ENCODE measurements at regions not wholly inside any gene's neighbourhood (a gene's known extent, or its start where the extent isn't known, plus 50 kb on each side); places are given as distances from the start of the nearest gene placed in this dataset.

DNA sequence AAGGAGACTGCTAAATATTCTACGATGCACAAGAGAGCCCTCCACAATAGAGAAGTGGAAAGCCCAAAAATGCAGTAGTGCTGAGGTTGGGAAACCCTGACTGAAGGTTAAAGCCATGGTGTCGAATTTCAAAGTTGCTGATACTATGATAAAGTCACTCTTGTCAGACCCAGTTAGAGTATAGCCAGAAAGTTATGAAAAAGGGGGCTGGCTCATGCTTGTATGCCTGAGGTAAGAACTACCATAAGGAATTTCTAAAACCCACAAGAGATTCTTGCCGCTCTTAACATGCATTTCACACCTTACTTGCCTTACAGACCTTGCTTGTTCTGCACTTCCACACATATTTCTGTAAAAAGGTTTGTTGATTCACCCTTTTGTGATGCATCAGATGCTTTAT lies 184.6 kb downstream of the SLC6A15 start:
- Histone ChIP-seq H3K27ac (no peak overlapping the region), H3K9me3 (peaks cover 0 to 3% (median 0%) of the 10 kb centered on the region in 8 donors), H3K4me3 (no peak overlapping the region), H3K4me1 (no peaks in the 10 kb centered on the region), H3K27me3 (replicated peaks in 1 of 7) (no peaks in the 10 kb centered on the region), H3K36me3 (no peaks in the 10 kb centered on the region)
- 30 to 39% (median 32%) methylated on average over 3 of the region's 3 CpGs for WGBS, 5 donors
- intact Hi-C loops (cut with DNase I; ENCODE audit: low total_unique reads) = no loop called here
- no peak for TF ChIP-seq POLR2A (IDR thresholded peaks at IDR 0.05)
- TF ChIP-seq, protein P1, sequence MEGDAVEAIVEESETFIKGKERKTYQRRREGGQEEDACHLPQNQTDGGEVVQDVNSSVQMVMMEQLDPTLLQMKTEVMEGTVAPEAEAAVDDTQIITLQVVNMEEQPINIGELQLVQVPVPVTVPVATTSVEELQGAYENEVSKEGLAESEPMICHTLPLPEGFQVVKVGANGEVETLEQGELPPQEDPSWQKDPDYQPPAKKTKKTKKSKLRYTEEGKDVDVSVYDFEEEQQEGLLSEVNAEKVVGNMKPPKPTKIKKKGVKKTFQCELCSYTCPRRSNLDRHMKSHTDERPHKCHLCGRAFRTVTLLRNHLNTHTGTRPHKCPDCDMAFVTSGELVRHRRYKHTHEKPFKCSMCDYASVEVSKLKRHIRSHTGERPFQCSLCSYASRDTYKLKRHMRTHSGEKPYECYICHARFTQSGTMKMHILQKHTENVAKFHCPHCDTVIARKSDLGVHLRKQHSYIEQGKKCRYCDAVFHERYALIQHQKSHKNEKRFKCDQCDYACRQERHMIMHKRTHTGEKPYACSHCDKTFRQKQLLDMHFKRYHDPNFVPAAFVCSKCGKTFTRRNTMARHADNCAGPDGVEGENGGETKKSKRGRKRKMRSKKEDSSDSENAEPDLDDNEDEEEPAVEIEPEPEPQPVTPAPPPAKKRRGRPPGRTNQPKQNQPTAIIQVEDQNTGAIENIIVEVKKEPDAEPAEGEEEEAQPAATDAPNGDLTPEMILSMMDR (IDR thresholded peaks at IDR 0.05 in 8 of 11, conservative IDR thresholded peaks at IDR 0.05 in 3 of 11) = no peak
- no peak for TF ChIP-seq POLR2AphosphoS5 (IDR thresholded peaks at IDR 0.05)
- DNase-seq = no peak

DNA sequence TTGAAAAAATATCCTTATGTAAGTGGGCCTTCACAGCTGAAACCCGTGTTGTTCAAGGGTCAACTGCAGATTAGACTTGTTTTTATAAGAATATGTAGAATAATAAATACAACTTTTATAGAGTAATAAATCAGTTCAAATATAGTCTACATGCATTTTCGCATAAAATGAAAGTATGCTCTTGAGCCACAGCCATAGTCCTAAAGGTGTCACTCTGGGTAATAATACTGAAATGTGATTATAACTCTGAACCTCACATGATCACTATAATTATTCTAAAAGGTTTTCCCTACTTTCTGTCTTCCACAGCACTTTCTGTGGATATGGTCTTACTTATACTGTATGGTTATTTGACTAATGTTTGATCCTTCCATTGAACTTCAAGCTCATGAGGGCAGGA lies 185.8 kb downstream of the SLC6A15 start:
- Histone ChIP-seq H3K27me3 (replicated peaks in 1 of 7) (no peaks in the 10 kb centered on the region), H3K9me3 (peaks cover 0 to 3% (median 0%) of the 10 kb centered on the region in 8 donors), H3K36me3 (no peaks in the 10 kb centered on the region), H3K27ac (no peak overlapping the region), H3K4me3 (no peak overlapping the region), H3K4me1 (no peaks in the 10 kb centered on the region)
- intact Hi-C loops (cut with DNase I; ENCODE audit: low total_unique reads) = no loop called here
- TF ChIP-seq, protein P1 (IDR thresholded peaks at IDR 0.05 in 8 of 11, conservative IDR thresholded peaks at IDR 0.05 in 3 of 11) = no peak
- TF ChIP-seq POLR2A (IDR thresholded peaks at IDR 0.05) = no peak
- no peak for TF ChIP-seq POLR2AphosphoS5 (IDR thresholded peaks at IDR 0.05)
- DNase-seq = no peak
- 82 to 88% (median 85%) methylated on average over 2 of the region's 2 CpGs for WGBS, 5 donors

DNA sequence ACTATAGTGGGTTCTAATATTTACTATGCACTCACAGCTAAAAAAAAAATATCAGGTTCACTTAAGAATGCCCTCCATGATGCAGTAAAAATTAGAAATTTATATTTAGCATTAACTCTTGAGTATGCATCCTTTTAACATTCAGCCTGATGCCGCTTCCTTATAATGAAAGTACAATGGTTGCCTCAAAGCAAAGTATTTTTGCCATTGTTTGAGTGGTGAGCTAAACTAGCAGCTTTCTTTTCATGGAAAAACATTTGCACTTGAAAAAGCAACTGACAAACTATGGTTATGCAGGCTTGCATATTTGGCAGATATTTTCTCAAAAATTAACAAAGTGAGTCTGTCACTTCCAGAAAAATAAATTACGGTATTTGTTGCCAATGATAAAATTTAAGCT lies 188.6 kb downstream of the SLC6A15 start:
- TF ChIP-seq POLR2AphosphoS5 (IDR thresholded peaks at IDR 0.05) (no peak), POLR2A (IDR thresholded peaks at IDR 0.05) (no peak)
- TF ChIP-seq, protein P1 (IDR thresholded peaks at IDR 0.05 in 8 of 11, conservative IDR thresholded peaks at IDR 0.05 in 3 of 11) = no peak

DNA sequence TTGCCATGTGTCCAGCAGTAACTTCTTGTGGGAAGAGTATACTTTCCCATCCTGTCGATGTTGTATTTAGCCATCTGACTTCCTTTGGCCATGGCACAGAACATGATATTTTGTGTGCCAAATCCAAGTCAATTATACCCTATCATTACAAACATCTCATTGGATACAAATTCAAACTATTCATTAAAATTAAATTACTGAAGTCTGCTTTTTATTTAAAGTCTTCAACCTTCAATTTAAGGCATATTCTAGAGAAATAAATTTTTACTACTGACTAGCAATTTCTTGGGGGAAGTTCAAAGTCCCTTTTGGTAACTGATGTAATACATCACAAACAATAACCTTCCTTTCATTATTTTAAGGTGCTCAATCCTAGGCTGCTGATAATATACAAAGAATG lies 192.6 kb downstream of the SLC6A15 start:
- no peaks in the 10 kb centered on the region for H3K4me1 ChIP-seq
- H3K36me3 ChIP-seq = no peaks in the 10 kb centered on the region
- no peaks in the 10 kb centered on the region for H3K9me3 ChIP-seq
- no peak overlapping the region for H3K4me3 ChIP-seq
- TF ChIP-seq, protein P1 (IDR thresholded peaks at IDR 0.05 in 8 of 11, conservative IDR thresholded peaks at IDR 0.05 in 3 of 11) = no peak
- no peak for TF ChIP-seq POLR2A (IDR thresholded peaks at IDR 0.05)
- no peak for TF ChIP-seq POLR2AphosphoS5 (IDR thresholded peaks at IDR 0.05)
- H3K27ac ChIP-seq = no peak overlapping the region
- intact Hi-C loops (cut with DNase I; ENCODE audit: low total_unique reads) = no loop called here
- no peak for DNase-seq
- 67 to 83% (median 76%) methylated on average over 1 of the region's 1 CpG for WGBS, 5 donors
- no peaks in the 10 kb centered on the region for H3K27me3 ChIP-seq (replicated peaks in 1 of 7)

More for the DNA sequence above, 188.6 kb downstream of the SLC6A15 start:
- no peak for DNase-seq
- Histone ChIP-seq H3K4me1 (no peaks in the 10 kb centered on the region), H3K27ac (no peak overlapping the region), H3K4me3 (no peak overlapping the region), H3K36me3 (no peaks in the 10 kb centered on the region), H3K9me3 (peaks cover 0 to 3% (median 0%) of the 10 kb centered on the region in 8 donors), H3K27me3 (replicated peaks in 1 of 7) (no peaks in the 10 kb centered on the region)
- WGBS, 5 donors = 58 to 85% (median 60%) methylated on average over 2 of the region's 2 CpGs
- intact Hi-C loops (cut with DNase I; ENCODE audit: low total_unique reads) = no loop called here

Data from spleen (tissue), 11 donors.